GM12864 (cell line): ENCODE measurements at regions not wholly inside any gene's neighbourhood (a gene's known extent, or its start where the extent isn't known, plus 50 kb on each side); places are given as distances from the start of the nearest gene placed in this dataset.
"Not testable (repeated sequence)": the region's sequence is repeated elsewhere in the genome, so short reads cannot be mapped to it uniquely, and the experiment has no call there.

Experiments used
- DNase-seq: peaks from one replicate; pipeline ENCODE4 v3.0.0-alpha.2; 2011; ENCODE audit warnings: low read depth
- H3K4me3 ChIP-seq: 2 replicates; pipeline ENCODE4 v1.5.1; 2011; ENCODE audit warnings: mild to moderate bottlenecking, low read depth, low read length, control low read depth
- CTCF ChIP-seq: IDR thresholded peaks from 2 replicates; pipeline ENCODE4 v1.5.1; 2011; ENCODE audit warnings: low read depth, mild to moderate bottlenecking, moderate library complexity, low read length, control low read depth, inconsistent platforms; ENCODE audit errors: missing control alignments

GRCh38 chr9:92223758-92224157 is 69.7 kb downstream of the IARS1 start:
- no peak overlapping the region for H3K4me3 ChIP-seq
- TF ChIP-seq CTCF: no peak
- no peak for DNase-seq

- no peak for DNase-seq
- no peak overlapping the region for H3K4me3 ChIP-seq
- TF ChIP-seq CTCF: no peak
Measured at GRCh38 chr9:92208693-92209524, 84.6 kb downstream of the IARS1 start.

GRCh38 chr9:92206488-92206887 is 87.0 kb downstream of the IARS1 start:
- DNase-seq: no peak
- no peak for TF ChIP-seq CTCF
- no peak overlapping the region for H3K4me3 ChIP-seq

DNA sequence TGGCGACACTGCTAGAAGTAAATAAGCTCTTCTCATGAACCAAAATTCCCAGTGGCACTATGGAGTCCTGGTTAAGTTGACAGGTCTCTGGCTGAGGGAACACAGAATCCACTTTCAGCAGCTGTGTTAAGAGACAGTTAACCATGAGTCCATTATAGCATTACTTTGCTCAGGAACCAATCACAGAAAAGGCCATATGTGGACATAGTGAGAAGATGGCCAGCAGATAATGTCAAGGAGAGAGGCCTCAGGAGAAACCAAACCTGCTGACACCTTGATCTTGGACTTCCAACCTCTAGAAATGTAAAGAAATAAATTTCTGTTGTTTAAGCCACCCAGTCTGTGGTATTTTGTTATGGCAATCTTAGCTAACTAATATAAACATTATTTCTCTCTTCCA is 88.7 kb upstream of the SPTLC1 start:
- H3K4me3 ChIP-seq, DNase-seq: not testable (repeated sequence)

- not testable (repeated sequence) for H3K4me3 ChIP-seq, DNase-seq
Measured at GRCh38 chr9:92198237-92198636, 83.0 kb upstream of the SPTLC1 start.

- TF ChIP-seq CTCF: no peak
- no peak overlapping the region for H3K4me3 ChIP-seq
- no peak for DNase-seq
Measured at GRCh38 chr9:92196909-92197308, 81.7 kb upstream of the SPTLC1 start.

DNA sequence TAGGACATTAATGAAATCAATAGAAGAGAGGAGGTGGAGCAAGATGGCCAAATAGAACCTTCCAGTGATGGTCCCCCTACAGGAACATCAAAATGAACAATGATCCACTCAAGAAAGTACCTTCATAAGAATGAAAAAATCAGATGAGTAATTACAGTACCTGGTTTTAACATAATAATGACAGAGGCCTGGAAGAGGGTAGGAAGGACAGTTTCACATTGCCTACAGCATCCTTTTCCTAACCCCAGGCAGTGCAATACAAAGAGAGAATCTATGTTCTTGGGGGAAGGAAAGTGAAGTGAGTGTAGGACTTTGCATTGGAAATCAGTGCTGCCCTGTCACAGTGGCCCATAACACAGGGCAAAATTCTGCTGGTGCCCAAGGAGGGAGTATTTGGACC is 81.2 kb upstream of the SPTLC1 start:
- TF ChIP-seq CTCF: no peak
- no peak overlapping the region for H3K4me3 ChIP-seq
- no peak for DNase-seq

DNA sequence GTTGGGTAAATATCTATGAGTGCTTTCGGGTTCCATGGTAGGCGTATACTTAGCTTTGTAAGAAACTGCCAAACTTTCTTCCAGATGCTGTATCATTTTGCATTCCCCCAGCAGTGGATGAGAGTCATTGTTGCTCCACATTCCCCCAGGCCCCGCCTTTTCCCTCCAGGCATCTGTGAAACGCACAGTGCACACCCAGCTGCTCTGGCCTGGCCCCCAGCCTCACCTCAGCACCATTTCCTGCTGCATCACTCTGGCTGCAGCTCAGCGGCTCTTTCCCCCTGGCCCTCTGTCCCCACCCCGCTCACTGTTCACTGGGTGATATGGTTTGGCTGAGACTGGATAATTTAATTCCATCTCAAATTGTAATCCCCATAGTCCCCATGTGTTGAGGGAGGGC is 76.6 kb upstream of the SPTLC1 start:
- TF ChIP-seq CTCF: no peak
- no peak for DNase-seq

More for the DNA sequence above, 76.6 kb upstream of the SPTLC1 start:
- no peak overlapping the region for H3K4me3 ChIP-seq
